ENCODE measurements at regions not wholly inside any gene's neighbourhood (a gene's known extent, or its start where the extent isn't known, plus 50 kb on each side); places are given as distances from the start of the nearest gene placed in this dataset.

DNA sequence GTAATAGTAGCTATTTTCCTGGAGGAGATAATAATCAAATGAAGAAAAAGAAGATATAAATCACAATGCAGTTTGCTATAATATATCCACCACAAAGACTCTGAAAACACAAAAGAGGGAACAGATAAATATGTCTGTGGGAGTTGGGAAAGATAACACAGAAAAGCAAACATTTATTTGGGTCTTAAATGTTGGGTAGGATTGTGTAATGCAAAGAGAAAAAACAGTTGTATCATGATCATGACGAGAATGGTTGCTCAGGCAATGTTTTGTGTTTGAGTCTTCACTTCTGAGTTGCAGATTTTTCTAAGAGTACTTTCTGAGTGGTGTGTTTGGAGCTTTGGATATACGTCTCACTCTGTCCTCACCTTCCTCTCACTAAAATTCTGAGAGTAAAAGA is 437.5 kb downstream of the TFEC start:
- no peaks in the 10 kb centered on the region for H4K20me1 ChIP-seq (ENCODE audit: insufficient read depth, low read length)
- H3K9me3 ChIP-seq (ENCODE audit: low read length) = no peaks in the 10 kb centered on the region
- H3K79me2 ChIP-seq (ENCODE audit: insufficient read depth, low read length) = no peaks in the 10 kb centered on the region
- no peak overlapping the region for H3K9ac ChIP-seq (ENCODE audit: low read length)
- H3K4me3 ChIP-seq (ENCODE audit: low read depth, low read length, poor library complexity, severe bottlenecking) = no peak overlapping the region
- no peaks in the 10 kb centered on the region for H3F3A ChIP-seq (ENCODE audit: insufficient read depth, low read length)
- no peak overlapping the region for H2AFZ ChIP-seq (ENCODE audit: low read length)
- no peak overlapping the region for H3K4me2 ChIP-seq (ENCODE audit: low read length)
- no peaks in the 10 kb centered on the region for H3K36me3 ChIP-seq (ENCODE audit: insufficient read depth, low read length)
- no peak overlapping the region for H3K27ac ChIP-seq (ENCODE audit: low read depth, low read length, poor library complexity, severe bottlenecking)
- no peaks in the 10 kb centered on the region for H3K9me2 ChIP-seq (ENCODE audit: low read depth, low read length)
- H3K27me3 ChIP-seq (ENCODE audit: insufficient read depth, low read length) = no peaks in the 10 kb centered on the region
- TF ChIP-seq EZH2 (IDR thresholded peaks at IDR 0.05; ENCODE audit: borderline replicate concordance, low read length) = no peak
- no peak for TF ChIP-seq CTCF (IDR thresholded peaks at IDR 0.05; ENCODE audit: low read length)
- no peaks in the 10 kb centered on the region for H3K4me1 ChIP-seq (ENCODE audit: insufficient read depth, low read length, severe bottlenecking)

- Histone ChIP-seq H4K20me1 (ENCODE audit: insufficient read depth, low read length) (no peaks in the 10 kb centered on the region), H3K9ac (ENCODE audit: low read length) (no peak overlapping the region), H3F3A (ENCODE audit: insufficient read depth, low read length) (no peaks in the 10 kb centered on the region), H3K27ac (ENCODE audit: low read depth, low read length, poor library complexity, severe bottlenecking) (no peak overlapping the region), H2AFZ (ENCODE audit: low read length) (no peak overlapping the region), H3K9me3 (ENCODE audit: low read length) (no peaks in the 10 kb centered on the region), H3K4me1 (ENCODE audit: insufficient read depth, low read length, severe bottlenecking) (no peaks in the 10 kb centered on the region), H3K27me3 (ENCODE audit: insufficient read depth, low read length) (no peaks in the 10 kb centered on the region), H3K9me2 (ENCODE audit: low read depth, low read length) (no peaks in the 10 kb centered on the region), H3K36me3 (ENCODE audit: insufficient read depth, low read length) (no peaks in the 10 kb centered on the region), H3K4me3 (ENCODE audit: low read depth, low read length, poor library complexity, severe bottlenecking) (no peak overlapping the region), H3K79me2 (ENCODE audit: insufficient read depth, low read length) (no peaks in the 10 kb centered on the region), H3K4me2 (ENCODE audit: low read length) (no peak overlapping the region)
- no peak for TF ChIP-seq CTCF (IDR thresholded peaks at IDR 0.05; ENCODE audit: low read length)
- TF ChIP-seq EZH2 (IDR thresholded peaks at IDR 0.05; ENCODE audit: borderline replicate concordance, low read length) = no peak
These were observed 445.4 kb downstream of the TFEC start for GRCh38 chr7:115585015-115585718.

DNA sequence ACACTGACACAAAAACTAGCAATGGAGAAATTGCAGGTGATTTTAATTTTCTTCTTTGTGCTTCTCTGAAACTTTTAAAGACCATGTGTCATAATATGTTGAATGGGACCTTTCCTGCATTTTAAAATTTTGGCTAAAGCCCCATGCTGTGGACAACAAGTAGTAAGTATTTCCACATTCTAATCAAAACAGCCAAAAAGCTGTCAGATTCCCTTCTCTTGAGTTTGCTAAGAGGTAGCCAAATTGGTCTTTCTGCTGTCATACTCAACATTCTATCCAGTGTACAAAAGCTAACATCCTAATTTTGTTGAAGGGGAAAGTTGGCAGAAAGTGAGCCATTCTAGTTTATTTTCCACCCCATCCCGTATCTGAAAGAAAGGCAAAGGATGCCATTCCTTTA is 447.6 kb downstream of the TFEC start:
- H3K4me1 ChIP-seq (ENCODE audit: insufficient read depth, low read length, severe bottlenecking) = no peaks in the 10 kb centered on the region
- no peaks in the 10 kb centered on the region for H3F3A ChIP-seq (ENCODE audit: insufficient read depth, low read length)
- no peak for TF ChIP-seq EZH2 (IDR thresholded peaks at IDR 0.05; ENCODE audit: borderline replicate concordance, low read length)
- no peak for TF ChIP-seq CTCF (IDR thresholded peaks at IDR 0.05; ENCODE audit: low read length)
- no peaks in the 10 kb centered on the region for H3K36me3 ChIP-seq (ENCODE audit: insufficient read depth, low read length)
- no peak overlapping the region for H3K4me3 ChIP-seq (ENCODE audit: low read depth, low read length, poor library complexity, severe bottlenecking)
- no peak overlapping the region for H3K27ac ChIP-seq (ENCODE audit: low read depth, low read length, poor library complexity, severe bottlenecking)
- H3K9me3 ChIP-seq (ENCODE audit: low read length) = no peaks in the 10 kb centered on the region
- H4K20me1 ChIP-seq (ENCODE audit: insufficient read depth, low read length) = no peaks in the 10 kb centered on the region
- H3K9me2 ChIP-seq (ENCODE audit: low read depth, low read length) = no peaks in the 10 kb centered on the region
- no peak overlapping the region for H2AFZ ChIP-seq (ENCODE audit: low read length)
- H3K4me2 ChIP-seq (ENCODE audit: low read length) = no peak overlapping the region
- H3K79me2 ChIP-seq (ENCODE audit: insufficient read depth, low read length) = no peaks in the 10 kb centered on the region
- no peak overlapping the region for H3K9ac ChIP-seq (ENCODE audit: low read length)
- no peaks in the 10 kb centered on the region for H3K27me3 ChIP-seq (ENCODE audit: insufficient read depth, low read length)

Measured in OCI-LY1 (cell line).